ENCODE measurements at regions not wholly inside any gene's neighbourhood (a gene's known extent, or its start where the extent isn't known, plus 50 kb on each side); places are given as distances from the start of the nearest gene placed in this dataset.

DNA sequence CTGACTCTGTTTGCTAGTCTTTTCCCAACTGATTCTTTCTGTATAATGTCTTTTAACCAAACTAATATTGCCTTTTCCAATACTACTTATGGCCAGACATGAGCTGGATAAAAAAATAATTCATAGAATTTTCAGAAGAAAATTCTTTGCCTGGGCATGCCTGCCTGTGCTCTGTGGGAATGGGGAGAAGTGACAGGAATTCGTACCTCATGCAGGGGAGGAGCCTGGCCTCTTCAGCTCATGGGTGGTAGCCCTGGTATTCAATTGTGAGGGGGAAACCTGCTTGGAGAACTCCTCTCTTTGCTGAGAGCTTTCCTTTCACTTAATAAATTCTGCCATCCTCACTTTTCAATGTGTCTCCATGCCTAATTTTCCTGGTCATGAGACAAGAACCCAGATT lies 928.8 kb downstream of the FAM181B start:
- TF ChIP-seq, protein P1, sequence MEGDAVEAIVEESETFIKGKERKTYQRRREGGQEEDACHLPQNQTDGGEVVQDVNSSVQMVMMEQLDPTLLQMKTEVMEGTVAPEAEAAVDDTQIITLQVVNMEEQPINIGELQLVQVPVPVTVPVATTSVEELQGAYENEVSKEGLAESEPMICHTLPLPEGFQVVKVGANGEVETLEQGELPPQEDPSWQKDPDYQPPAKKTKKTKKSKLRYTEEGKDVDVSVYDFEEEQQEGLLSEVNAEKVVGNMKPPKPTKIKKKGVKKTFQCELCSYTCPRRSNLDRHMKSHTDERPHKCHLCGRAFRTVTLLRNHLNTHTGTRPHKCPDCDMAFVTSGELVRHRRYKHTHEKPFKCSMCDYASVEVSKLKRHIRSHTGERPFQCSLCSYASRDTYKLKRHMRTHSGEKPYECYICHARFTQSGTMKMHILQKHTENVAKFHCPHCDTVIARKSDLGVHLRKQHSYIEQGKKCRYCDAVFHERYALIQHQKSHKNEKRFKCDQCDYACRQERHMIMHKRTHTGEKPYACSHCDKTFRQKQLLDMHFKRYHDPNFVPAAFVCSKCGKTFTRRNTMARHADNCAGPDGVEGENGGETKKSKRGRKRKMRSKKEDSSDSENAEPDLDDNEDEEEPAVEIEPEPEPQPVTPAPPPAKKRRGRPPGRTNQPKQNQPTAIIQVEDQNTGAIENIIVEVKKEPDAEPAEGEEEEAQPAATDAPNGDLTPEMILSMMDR (IDR thresholded peaks at IDR 0.05) = no peak
- no peak for TF ChIP-seq POLR2A (IDR thresholded peaks at IDR 0.05)

All from heart left ventricle (tissue), 13 donors.